Endothelial cell of umbilical vein (primary cell): ENCODE measurements at regions not wholly inside any gene's neighbourhood (a gene's known extent, or its start where the extent isn't known, plus 50 kb on each side); places are given as distances from the start of the nearest gene placed in this dataset.

Experiments
- CTCF ChIP-seq, 2 donors: IDR thresholded peaks; 1 replicate in 1 of 2; 2 replicates in 1 of 2; pipeline ENCODE4 v1.5.1; 2011; ENCODE audit warnings: low read length in 2 of 2, mild to moderate bottlenecking in 2 of 2, moderate library complexity in 2 of 2, control low read depth in 1 of 2, inconsistent platforms in 1 of 2, low read depth in 1 of 2; ENCODE audit not compliant: insufficient read depth in 1 of 2; ENCODE audit errors: extremely low read depth in 1 of 2
- EZH2 ChIP-seq: IDR thresholded peaks from 2 replicates; pipeline ENCODE4 v1.6.1; 2012; ENCODE audit warnings: borderline replicate concordance, low read depth, mild to moderate bottlenecking, moderate library complexity, low read length, inconsistent platforms; ENCODE audit not compliant: severe bottlenecking
- FOS ChIP-seq: IDR thresholded peaks from 2 replicates; pipeline ENCODE4 v1.6.1; 2011; ENCODE audit warnings: mild to moderate bottlenecking, low read length, moderate library complexity, borderline replicate concordance; ENCODE audit not compliant: insufficient read depth
- GATA2 ChIP-seq: IDR thresholded peaks from 2 replicates; pipeline ENCODE4 v1.7.0; 2011; ENCODE audit warnings: low read depth, mild to moderate bottlenecking, moderate library complexity, mixed read lengths, low read length; ENCODE audit not compliant: insufficient read length, insufficient read depth
- JUN ChIP-seq: IDR thresholded peaks from 2 replicates; pipeline ENCODE4 v1.6.1; 2011; ENCODE audit warnings: borderline replicate concordance, low read depth; ENCODE audit not compliant: insufficient read length, insufficient read depth
- MAX ChIP-seq: IDR thresholded peaks from 2 replicates; pipeline ENCODE4 v1.6.1; 2011; ENCODE audit not compliant: insufficient read depth, insufficient read length
- MYC ChIP-seq: IDR thresholded peaks from one replicate; pipeline ENCODE4 v1.6.1; 2011; ENCODE audit warnings: mild to moderate bottlenecking, low read depth, low read length
- POLR2A ChIP-seq: IDR thresholded peaks from 2 replicates; pipeline ENCODE4 v1.6.1; 2012; ENCODE audit warnings: low read depth, mild to moderate bottlenecking, control low read depth, low read length
- POLR2AphosphoS5 ChIP-seq: IDR thresholded peaks from 2 replicates; pipeline ENCODE4 v1.6.1; 2012; ENCODE audit warnings: low read depth, mild to moderate bottlenecking, control low read depth, low read length, moderate library complexity; ENCODE audit not compliant: insufficient read depth

GRCh38 chr2:78383576-78383975 lies 641.9 kb upstream of the REG3G start:
- TF ChIP-seq CTCF (IDR thresholded peaks at IDR 0.05; ENCODE audit: extremely low read depth in 1 of 2, insufficient read depth in 1 of 2, low read depth in 1 of 2, low read length in 2 of 2), result no peak
- TF ChIP-seq POLR2A, result no peak
- TF ChIP-seq MAX, result no peak
- no peak for TF ChIP-seq EZH2
- no peak for TF ChIP-seq POLR2AphosphoS5
- no peak for TF ChIP-seq MYC
- TF ChIP-seq JUN, result no peak
- TF ChIP-seq GATA2, result no peak
- TF ChIP-seq FOS, result no peak
